Testis (tissue), 2 donors: ENCODE measurements at regions not wholly inside any gene's neighbourhood (a gene's known extent, or its start where the extent isn't known, plus 50 kb on each side); places are given as distances from the start of the nearest gene placed in this dataset.

Experiments
- POLR2A ChIP-seq: fragments of 450-650 bp; IDR thresholded peaks from one replicate; pipeline ENCODE4 v1.6.1; 2017; ENCODE audit warnings: antibody characterized with exemption, mild to moderate bottlenecking, moderate library complexity
- TF ChIP-seq, protein P1 (sequence below), 3 experiments: fragments of 450-650 bp in 2 of 3; fragments of 200-600 bp in 1 of 3; sonication (generic) in 1 of 3; IDR thresholded peaks; one replicate each; pipeline ENCODE4 v1.5.1; 2016 to 2019; ENCODE audit warnings: antibody characterized with exemption in 3 of 3, mild to moderate bottlenecking in 2 of 3, moderate library complexity in 1 of 3

GRCh38 chr3:28110869-28111268 is 130.6 kb upstream of the CMC1 start:
- TF ChIP-seq, protein P1, sequence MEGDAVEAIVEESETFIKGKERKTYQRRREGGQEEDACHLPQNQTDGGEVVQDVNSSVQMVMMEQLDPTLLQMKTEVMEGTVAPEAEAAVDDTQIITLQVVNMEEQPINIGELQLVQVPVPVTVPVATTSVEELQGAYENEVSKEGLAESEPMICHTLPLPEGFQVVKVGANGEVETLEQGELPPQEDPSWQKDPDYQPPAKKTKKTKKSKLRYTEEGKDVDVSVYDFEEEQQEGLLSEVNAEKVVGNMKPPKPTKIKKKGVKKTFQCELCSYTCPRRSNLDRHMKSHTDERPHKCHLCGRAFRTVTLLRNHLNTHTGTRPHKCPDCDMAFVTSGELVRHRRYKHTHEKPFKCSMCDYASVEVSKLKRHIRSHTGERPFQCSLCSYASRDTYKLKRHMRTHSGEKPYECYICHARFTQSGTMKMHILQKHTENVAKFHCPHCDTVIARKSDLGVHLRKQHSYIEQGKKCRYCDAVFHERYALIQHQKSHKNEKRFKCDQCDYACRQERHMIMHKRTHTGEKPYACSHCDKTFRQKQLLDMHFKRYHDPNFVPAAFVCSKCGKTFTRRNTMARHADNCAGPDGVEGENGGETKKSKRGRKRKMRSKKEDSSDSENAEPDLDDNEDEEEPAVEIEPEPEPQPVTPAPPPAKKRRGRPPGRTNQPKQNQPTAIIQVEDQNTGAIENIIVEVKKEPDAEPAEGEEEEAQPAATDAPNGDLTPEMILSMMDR (IDR thresholded peaks at IDR 0.05): no peak
- TF ChIP-seq POLR2A: no peak
